Kidney epithelial cell (primary cell): ENCODE measurements at regions not wholly inside any gene's neighbourhood (a gene's known extent, or its start where the extent isn't known, plus 50 kb on each side); places are given as distances from the start of the nearest gene placed in this dataset.
"Not testable (repeated sequence)": the region's sequence is repeated elsewhere in the genome, so short reads cannot be mapped to it uniquely, and the experiment has no call there.

Experiments used
- DNase-seq: peaks from one replicate; pipeline ENCODE4 v3.0.0-alpha.2; 2010; ENCODE audit warnings: low read depth
- H3K27me3 ChIP-seq: 2 replicates; pipeline ENCODE4 v1.6.0; 2011; ENCODE audit warnings: low read length; ENCODE audit not compliant: control insufficient read depth, insufficient read depth
- H3K36me3 ChIP-seq: 2 replicates; pipeline ENCODE4 v1.5.1; 2011; ENCODE audit warnings: low read length; ENCODE audit not compliant: control insufficient read depth, insufficient read depth
- H3K4me3 ChIP-seq: 2 replicates; pipeline ENCODE4 v1.5.1; 2011; ENCODE audit warnings: low read depth, mild to moderate bottlenecking, control low read depth, low read length
- CTCF ChIP-seq: IDR thresholded peaks from 2 replicates; pipeline ENCODE4 v1.5.1; 2011; ENCODE audit warnings: mild to moderate bottlenecking, moderate library complexity, low read length, control low read depth, inconsistent platforms; ENCODE audit not compliant: insufficient read depth, poor library complexity, severe bottlenecking

GRCh38 chr5:57429513-57430120 lies 53.0 kb downstream of the ACTBL2 start:
- H3K4me3 ChIP-seq = no peak overlapping the region
- H3K27me3 ChIP-seq = no peaks in the 10 kb centered on the region
- no peaks in the 10 kb centered on the region for H3K36me3 ChIP-seq
- TF ChIP-seq CTCF = no peak
- DNase-seq = no peak

GRCh38 chr5:57429021-57429420 lies 53.6 kb downstream of the ACTBL2 start:
- H3K27me3 ChIP-seq, DNase-seq, H3K36me3 ChIP-seq, H3K4me3 ChIP-seq: not testable (repeated sequence)

GRCh38 chr5:57422993-57423392 lies 59.6 kb downstream of the ACTBL2 start:
- no peak for DNase-seq
- no peak overlapping the region for H3K4me3 ChIP-seq
- H3K27me3 ChIP-seq = no peaks in the 10 kb centered on the region
- TF ChIP-seq CTCF = no peak
- H3K36me3 ChIP-seq = no peaks in the 10 kb centered on the region

GRCh38 chr5:57422341-57422740 lies 60.3 kb downstream of the ACTBL2 start:
- H3K27me3 ChIP-seq = no peaks in the 10 kb centered on the region
- no peak for TF ChIP-seq CTCF
- DNase-seq = no peak
- H3K36me3 ChIP-seq = no peaks in the 10 kb centered on the region
- no peak overlapping the region for H3K4me3 ChIP-seq

- H3K4me3 ChIP-seq = no peak overlapping the region
- no peak for TF ChIP-seq CTCF
- no peaks in the 10 kb centered on the region for H3K27me3 ChIP-seq
- DNase-seq = no peak
- no peaks in the 10 kb centered on the region for H3K36me3 ChIP-seq
Measured at GRCh38 chr5:57420801-57421200, 61.8 kb downstream of the ACTBL2 start.

- Histone ChIP-seq H3K27me3 (no peaks in the 10 kb centered on the region), H3K4me3 (no peak overlapping the region), H3K36me3 (no peaks in the 10 kb centered on the region)
- DNase-seq = no peak
- TF ChIP-seq CTCF = no peak
Measured at GRCh38 chr5:57417971-57418370, 64.6 kb downstream of the ACTBL2 start.
